ENCODE measurements at regions not wholly inside any gene's neighbourhood (a gene's known extent, or its start where the extent isn't known, plus 50 kb on each side); places are given as distances from the start of the nearest gene placed in this dataset.

GRCh38 chr2:236656721-236657120 lies 87.1 kb downstream of the ACKR3 start:
- no peak for DNase-seq

- no peak for DNase-seq
These were observed 87.6 kb downstream of the ACKR3 start for GRCh38 chr2:236657215-236657614.

GRCh38 chr2:236657801-236658200 lies 88.2 kb downstream of the ACKR3 start:
- DNase-seq: no peak

GRCh38 chr2:236658974-236659757 lies 89.5 kb downstream of the ACKR3 start:
- no peak for DNase-seq

- peak; percentile 73 for DNase-seq
These were observed 90.1 kb downstream of the ACKR3 start for GRCh38 chr2:236659758-236660150.

- DNase-seq: no peak
These were observed 91.6 kb downstream of the ACKR3 start for GRCh38 chr2:236661061-236661761.

- DNase-seq: no peak
These were observed 92.1 kb downstream of the ACKR3 start for GRCh38 chr2:236661762-236662110.

- no peak for DNase-seq
These were observed 92.9 kb downstream of the ACKR3 start for GRCh38 chr2:236662231-236663185.

GRCh38 chr2:236663287-236664101 lies 93.9 kb downstream of the ACKR3 start:
- no peak for DNase-seq

GRCh38 chr2:236664136-236664535 lies 94.5 kb downstream of the ACKR3 start:
- no peak for DNase-seq

GRCh38 chr2:236665101-236665500 lies 95.5 kb downstream of the ACKR3 start:
- DNase-seq: no peak

GRCh38 chr2:236665572-236666118 lies 96.0 kb downstream of the ACKR3 start:
- no peak for DNase-seq

- DNase-seq: no peak
These were observed 97.1 kb downstream of the ACKR3 start for GRCh38 chr2:236666646-236667204.

- no peak for DNase-seq
These were observed 97.9 kb downstream of the ACKR3 start for GRCh38 chr2:236667526-236667925.

- DNase-seq: no peak
These were observed 98.9 kb downstream of the ACKR3 start for GRCh38 chr2:236668531-236668969.

- DNase-seq: no peak
These were observed 100.6 kb downstream of the ACKR3 start for GRCh38 chr2:236670235-236670620.

- no peak for DNase-seq
These were observed 102.4 kb downstream of the ACKR3 start for GRCh38 chr2:236671896-236672562.

- DNase-seq: no peak
These were observed 103.0 kb downstream of the ACKR3 start for GRCh38 chr2:236672606-236673005.

- no peak for DNase-seq
These were observed 103.6 kb downstream of the ACKR3 start for GRCh38 chr2:236673126-236673822.

- no peak for DNase-seq
These were observed 104.2 kb downstream of the ACKR3 start for GRCh38 chr2:236673823-236674185.

GRCh38 chr2:236674238-236674637 lies 104.6 kb downstream of the ACKR3 start:
- no peak for DNase-seq

Data from NCI-H2029 treated with DMSO at 0.1 percent for 48 hours (cell line).